Astrocyte of the hippocampus (primary cell): ENCODE measurements at regions not wholly inside any gene's neighbourhood (a gene's known extent, or its start where the extent isn't known, plus 50 kb on each side); places are given as distances from the start of the nearest gene placed in this dataset.
A peak's percentile ranks its signal among the peaks of the same experiment; 100 is the strongest.

Experiments
- DNase-seq: peaks from one replicate; pipeline ENCODE4 v3.0.0; 2011; ENCODE audit warnings: low read depth, low spot score

DNA sequence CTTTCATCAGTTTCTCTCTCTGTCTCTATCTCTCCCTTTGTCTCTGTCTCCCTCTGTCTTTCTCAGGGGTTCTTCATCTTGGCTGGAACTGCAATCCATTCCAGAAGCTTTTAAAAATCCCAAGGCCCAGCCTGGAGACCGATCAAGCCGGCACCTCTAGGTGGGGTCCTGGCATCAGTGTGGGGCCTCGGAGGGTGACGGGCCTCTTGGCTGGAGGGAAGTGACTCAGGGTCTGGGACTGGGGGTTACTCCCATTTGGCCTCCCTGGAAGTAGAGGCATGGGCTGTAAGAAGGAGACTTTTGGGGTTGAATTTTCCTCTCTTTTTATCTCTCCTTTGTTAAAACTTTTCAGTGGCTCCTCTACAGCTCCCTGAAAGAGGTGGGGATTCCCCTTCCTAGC is 52.8 kb upstream of the OTOF start:
- peak; percentile 74 for DNase-seq

DNA sequence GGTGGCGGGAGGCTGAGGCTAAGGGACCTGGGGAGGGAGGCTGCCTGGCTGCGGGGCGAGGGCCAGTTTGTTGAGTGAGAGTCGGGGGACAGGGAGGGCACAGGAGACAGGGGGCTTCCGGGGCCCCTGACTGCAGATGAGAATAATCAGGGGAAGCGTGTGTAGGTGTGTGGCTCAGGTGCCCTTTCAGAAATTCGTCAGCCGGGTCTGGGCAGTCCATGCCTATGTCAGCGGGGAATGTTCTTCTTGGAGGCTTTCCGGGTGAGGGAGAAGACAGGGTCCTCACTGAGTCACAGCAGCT is 52.3 kb upstream of the OTOF start:
- no peak for DNase-seq

DNA sequence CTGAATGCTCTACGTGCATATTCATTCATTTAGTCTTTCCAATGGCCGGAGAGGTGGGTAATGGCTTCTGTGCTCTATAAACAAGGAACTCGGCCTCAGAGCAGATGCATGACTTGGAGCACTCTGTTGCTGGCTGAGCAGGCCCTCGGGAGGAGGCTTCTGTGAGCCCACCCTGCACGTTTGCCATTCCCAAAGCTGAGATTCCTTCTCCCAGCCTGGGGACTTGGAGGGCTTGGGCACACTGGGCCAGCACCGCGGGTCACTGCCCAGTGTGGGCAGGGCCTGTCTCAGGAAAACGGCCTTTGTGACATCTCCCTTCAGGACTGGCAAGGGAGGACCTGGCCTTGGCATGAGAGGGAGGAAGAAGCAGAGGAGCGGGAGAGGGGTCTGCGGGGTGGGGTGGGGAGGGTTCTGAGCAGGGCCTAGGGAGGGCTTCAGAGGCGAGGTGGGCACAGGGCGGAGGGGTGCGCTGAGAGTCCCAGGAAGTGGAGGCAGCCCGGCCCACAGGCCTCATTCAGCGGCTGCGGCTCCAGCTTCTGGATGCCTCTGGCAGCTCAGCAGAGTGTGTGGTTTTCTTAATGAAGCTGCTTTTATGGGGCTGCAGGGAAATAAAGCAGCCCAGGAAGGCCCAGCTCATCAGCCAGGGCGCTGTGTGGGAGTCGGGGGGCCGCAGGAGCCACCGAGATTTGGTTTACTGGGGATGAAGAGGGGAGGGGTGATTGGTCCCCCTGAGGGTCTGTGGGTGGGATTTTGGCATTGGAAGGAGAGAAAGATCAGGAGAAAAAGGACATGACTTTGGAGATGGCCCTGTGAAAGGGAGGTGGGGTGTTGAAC is 51.7 kb upstream of the OTOF start:
- DNase-seq, result peak; percentile 77

DNA sequence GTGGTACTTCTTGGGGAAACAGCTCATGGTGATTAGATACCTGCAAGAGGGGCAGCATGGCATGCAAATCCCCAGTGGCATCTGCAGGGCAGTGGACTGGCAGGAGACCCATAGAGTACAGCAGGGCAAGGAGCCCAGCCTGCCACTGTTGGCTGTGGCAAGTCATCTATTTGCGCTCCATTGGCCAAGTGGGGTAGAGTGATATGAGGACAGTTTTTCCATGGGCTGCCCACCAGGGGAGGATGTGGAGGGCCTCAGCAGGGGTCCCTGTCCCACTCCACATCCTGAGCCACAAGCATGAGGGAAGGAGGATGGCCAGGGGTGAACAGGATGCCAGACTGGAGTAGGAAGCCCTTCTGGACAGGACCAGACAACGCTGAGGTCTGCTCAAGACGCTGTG is 50.9 kb upstream of the OTOF start:
- DNase-seq, result no peak

DNA sequence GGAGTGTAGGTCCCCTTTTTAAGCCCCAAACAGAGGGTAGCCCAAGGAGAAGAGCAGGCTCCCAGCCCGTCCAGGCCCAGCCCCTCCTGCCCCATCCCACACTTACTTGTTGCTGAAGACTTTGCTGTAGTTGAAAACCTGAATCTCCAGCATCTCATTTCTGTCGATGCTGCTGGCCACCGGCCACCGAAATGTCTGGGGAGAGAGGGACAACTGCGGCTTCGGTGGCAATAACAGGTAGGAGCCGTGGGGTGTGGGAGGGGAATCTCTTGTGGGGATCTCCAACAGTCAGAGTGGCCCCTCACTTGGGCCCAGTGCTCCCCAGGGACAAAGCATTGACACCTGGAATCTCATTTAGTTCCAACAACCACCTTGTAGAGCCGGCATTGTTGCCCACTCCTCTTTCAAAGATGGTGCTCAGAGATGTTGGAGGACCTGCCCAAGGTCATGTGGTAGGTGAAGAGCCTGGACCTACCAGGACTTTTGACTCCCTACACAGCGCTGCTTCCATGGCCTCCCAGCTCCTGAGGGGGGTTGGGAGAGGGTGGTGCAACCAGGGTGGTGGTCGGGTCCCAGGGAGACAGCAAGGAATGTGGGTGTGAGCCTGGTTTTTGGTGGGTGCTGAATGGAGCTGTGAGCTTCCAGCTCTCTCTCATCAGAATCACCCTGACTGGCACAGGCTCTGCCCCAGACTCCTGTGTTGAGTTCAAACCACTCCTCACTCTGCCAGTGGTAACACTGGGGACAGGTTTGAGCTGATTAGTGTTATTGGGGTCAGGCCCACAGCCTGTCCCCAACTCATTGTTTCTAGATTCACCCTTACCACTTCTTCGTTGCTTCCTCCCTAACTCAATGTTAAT is 50.0 kb upstream of the OTOF start:
- DNase-seq, result no peak
